22Rv1 (cell line): ENCODE measurements at regions not wholly inside any gene's neighbourhood (a gene's known extent, or its start where the extent isn't known, plus 50 kb on each side); places are given as distances from the start of the nearest gene placed in this dataset.
"Not testable (repeated sequence)": the region's sequence is repeated elsewhere in the genome, so short reads cannot be mapped to it uniquely, and the experiment has no call there.

ENCODE experiments used
- H3K27ac ChIP-seq: fragments of 450-650 bp; 2 replicates; pipeline ENCODE4 v1.5.1; 2017
- CTCF ChIP-seq: fragments of 450-650 bp; IDR thresholded peaks from 2 replicates; pipeline ENCODE4 v1.5.1; 2017; ENCODE audit warnings: mild to moderate bottlenecking
- ZFX ChIP-seq: fragments of 450-650 bp; IDR thresholded peaks from 2 replicates; pipeline ENCODE4 v1.6.1; 2017; ENCODE audit warnings: antibody characterized with exemption, borderline replicate concordance

DNA sequence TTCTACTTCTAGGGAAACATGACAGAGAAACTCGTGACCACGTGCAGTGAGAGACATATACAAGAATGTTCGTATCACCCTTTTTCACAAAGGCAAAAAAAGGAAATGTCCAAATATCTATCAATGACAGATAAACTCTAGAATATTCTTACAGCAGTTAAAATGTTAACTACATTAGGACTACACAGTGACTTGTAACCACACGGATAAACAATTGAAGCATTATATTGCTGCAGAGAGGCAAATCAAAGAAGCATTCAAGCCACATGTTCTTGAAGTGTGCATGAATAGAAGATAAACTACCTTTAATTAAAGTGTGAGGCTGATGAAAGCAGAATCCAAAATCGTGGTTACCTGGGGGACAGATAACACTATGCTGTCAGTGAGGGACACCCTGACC, 935.3 kb upstream of the KLHL29 start:
- no peak for TF ChIP-seq CTCF
- TF ChIP-seq ZFX, result no peak

DNA sequence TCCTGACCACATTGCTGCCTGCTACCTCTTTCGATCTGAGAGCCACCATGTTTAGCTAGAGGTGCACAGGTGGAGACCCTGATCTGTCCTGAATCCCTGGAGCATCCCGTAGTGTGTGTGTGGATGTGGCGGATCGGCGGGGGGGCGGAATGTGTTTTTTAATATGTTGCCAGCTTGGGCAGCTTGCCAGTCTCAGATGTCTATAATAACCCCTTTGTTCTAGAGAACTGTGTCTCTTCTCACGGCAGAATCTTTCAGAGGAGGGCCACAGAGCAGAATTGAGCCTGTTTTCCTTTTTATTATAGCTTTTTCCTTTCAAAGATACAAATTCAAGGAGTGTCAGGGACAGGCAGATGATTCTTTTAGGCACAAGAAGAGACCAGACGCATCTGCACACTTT, 934.1 kb upstream of the KLHL29 start:
- TF ChIP-seq ZFX (no peak), CTCF (no peak)
- H3K27ac ChIP-seq, result no peak overlapping the region

More for the DNA sequence above, 935.3 kb upstream of the KLHL29 start:
- no peak overlapping the region for H3K27ac ChIP-seq

- TF ChIP-seq CTCF, result no peak
- no peak for TF ChIP-seq ZFX
- H3K27ac ChIP-seq, result no peak overlapping the region
Measured at GRCh38 chr2:22454826-22455485, 930.0 kb upstream of the KLHL29 start.

GRCh38 chr2:22458440-22458839, 926.5 kb upstream of the KLHL29 start:
- H3K27ac ChIP-seq, result no peak overlapping the region
- TF ChIP-seq ZFX, result no peak
- TF ChIP-seq CTCF, result no peak

GRCh38 chr2:22475103-22475502, 909.9 kb upstream of the KLHL29 start:
- H3K27ac ChIP-seq, result not testable (repeated sequence)

DNA sequence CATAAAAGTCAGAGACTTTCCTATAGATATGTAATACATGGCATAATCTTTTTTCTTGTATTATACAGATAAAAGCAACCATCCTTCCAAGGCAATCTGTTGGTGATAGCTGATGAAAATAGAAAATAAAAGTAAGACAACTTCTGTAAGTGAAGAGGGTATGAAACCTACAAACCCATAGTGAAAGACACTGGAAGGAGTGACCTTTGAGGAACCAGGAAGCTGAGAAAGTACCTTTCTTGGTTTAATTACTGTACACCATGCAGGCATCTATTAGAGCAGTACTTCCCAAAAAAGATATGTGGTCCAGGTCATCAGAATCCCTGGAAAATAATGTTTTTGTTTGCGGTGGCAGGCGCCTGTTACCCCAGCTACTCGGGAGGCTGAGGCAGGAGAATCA, 906.6 kb upstream of the KLHL29 start:
- TF ChIP-seq CTCF (no peak), ZFX (no peak)

DNA sequence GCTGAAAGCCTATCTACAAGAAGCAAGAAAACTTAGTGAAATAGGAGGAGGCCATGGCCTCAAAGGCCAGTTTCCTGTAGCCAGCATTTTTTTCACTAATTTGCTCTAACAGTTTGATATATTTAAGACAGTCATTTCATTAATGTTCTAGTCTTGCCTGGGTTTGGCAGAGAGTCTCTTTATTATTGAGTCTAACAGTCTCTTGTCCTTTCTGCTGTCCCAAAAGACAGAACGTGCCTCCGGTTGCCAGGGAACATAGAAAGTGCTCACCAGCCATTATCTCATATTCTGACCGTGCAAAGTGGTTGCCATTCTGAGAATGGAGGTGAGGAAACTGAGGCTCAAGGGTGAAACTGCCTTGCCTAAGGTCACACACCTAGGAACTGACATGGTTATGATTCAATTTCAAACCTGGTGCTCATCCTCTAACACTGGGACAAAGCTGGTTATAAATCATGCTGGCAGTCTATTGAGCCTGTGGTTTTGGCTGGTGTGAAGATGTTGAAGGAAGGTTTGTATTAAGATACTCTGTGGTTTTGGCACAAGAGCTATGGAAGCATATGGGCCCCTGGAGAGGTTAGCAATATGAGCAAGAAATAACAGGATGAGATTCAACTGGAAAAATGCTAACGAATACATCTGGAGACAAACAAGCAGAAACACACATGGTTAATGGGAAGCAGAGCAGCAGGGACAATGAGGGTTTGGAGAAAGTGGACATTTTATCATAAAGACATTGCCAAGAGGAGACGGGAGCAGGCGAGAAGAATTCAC, 903.3 kb upstream of the KLHL29 start:
- H3K27ac ChIP-seq, result no peak overlapping the region
- TF ChIP-seq ZFX (no peak), CTCF (no peak)

More for the DNA sequence above, 906.6 kb upstream of the KLHL29 start:
- no peak overlapping the region for H3K27ac ChIP-seq

GRCh38 chr2:22483036-22483435, 901.9 kb upstream of the KLHL29 start:
- TF ChIP-seq ZFX, result no peak
- no peak for TF ChIP-seq CTCF
- H3K27ac ChIP-seq, result no peak overlapping the region
